H1 (cell line): ENCODE measurements at regions not wholly inside any gene's neighbourhood (a gene's known extent, or its start where the extent isn't known, plus 50 kb on each side); places are given as distances from the start of the nearest gene placed in this dataset.

Source experiments
- BRCA1 ChIP-seq: IDR thresholded peaks from 2 replicates; pipeline ENCODE4 v1.6.1; 2012; ENCODE audit warnings: low read depth, low read length, improper control_type of control experiment
- HDAC2 ChIP-seq, 2 experiments: fragments of 300-600 bp in 1 of 2; sonication (generic) in 1 of 2; IDR thresholded peaks; 2 replicates each; pipeline ENCODE4 v1.6.1; 2011 to 2012; ENCODE audit warnings: low read depth in 2 of 2, low read length in 2 of 2, mild to moderate bottlenecking in 2 of 2, moderate library complexity in 2 of 2, borderline replicate concordance in 1 of 2, inconsistent platforms in 1 of 2
- KDM5A ChIP-seq: fragments of 200-600 bp; IDR thresholded peaks from 2 replicates; pipeline ENCODE4 v1.7.1; 2012; ENCODE audit warnings: mild to moderate bottlenecking, low read length, inconsistent platforms, mixed read lengths
- POLR2AphosphoS5 ChIP-seq: IDR thresholded peaks from 2 replicates; pipeline ENCODE4 v1.6.1; 2011; ENCODE audit warnings: low read depth, low read length
- SIRT6 ChIP-seq: IDR thresholded peaks from one replicate; pipeline ENCODE4 v1.7.1; 2012; ENCODE audit warnings: low read length, inconsistent platforms
- TAF1 ChIP-seq: IDR thresholded peaks from 2 replicates; pipeline ENCODE4 v1.6.1; 2011; ENCODE audit warnings: mild to moderate bottlenecking, low read depth, low read length
- YY1 ChIP-seq: IDR thresholded peaks from 2 replicates; pipeline ENCODE4 v1.6.1; 2011; ENCODE audit warnings: low read depth, mild to moderate bottlenecking, low read length
- TF ChIP-seq, protein P1 (sequence below), 3 experiments: IDR thresholded peaks; 1 replicate in 2 of 3; 2 replicates in 1 of 3; pipeline versions ENCODE4 v1.5.1 to v1.6.1; 2011; ENCODE audit warnings: low read length in 3 of 3, mild to moderate bottlenecking in 3 of 3, inconsistent platforms in 2 of 3, low read depth in 1 of 3, moderate library complexity in 1 of 3; ENCODE audit not compliant: insufficient read depth in 1 of 3; ENCODE audit errors: control extremely low read depth in 1 of 3
- TF ChIP-seq, protein P2 (sequence below): IDR thresholded peaks from 2 replicates; pipeline ENCODE4 v1.6.1; 2011; ENCODE audit warnings: low read length, improper control_type of control experiment

DNA sequence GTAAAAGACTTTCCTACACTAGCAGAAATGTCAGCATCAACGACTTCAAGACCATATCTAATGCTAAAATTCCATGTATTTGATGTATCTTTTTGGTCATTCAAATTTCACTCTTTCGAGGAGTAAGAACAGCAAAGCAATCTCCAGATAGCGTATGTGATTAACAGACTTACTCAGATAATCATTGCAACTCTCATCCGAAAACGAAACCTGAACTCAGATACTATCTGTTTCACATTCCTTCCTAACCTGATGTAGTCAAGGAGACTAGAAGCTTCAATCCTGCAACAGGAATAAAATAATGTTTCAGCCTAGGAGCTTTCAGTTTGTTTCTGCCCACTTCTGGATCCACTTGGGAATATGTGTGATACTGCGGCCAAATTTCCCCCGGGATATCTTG, 286.3 kb downstream of the NUAK1 start:
- TF ChIP-seq BRCA1: no peak
- TF ChIP-seq TAF1: no peak
- TF ChIP-seq, protein P1, sequence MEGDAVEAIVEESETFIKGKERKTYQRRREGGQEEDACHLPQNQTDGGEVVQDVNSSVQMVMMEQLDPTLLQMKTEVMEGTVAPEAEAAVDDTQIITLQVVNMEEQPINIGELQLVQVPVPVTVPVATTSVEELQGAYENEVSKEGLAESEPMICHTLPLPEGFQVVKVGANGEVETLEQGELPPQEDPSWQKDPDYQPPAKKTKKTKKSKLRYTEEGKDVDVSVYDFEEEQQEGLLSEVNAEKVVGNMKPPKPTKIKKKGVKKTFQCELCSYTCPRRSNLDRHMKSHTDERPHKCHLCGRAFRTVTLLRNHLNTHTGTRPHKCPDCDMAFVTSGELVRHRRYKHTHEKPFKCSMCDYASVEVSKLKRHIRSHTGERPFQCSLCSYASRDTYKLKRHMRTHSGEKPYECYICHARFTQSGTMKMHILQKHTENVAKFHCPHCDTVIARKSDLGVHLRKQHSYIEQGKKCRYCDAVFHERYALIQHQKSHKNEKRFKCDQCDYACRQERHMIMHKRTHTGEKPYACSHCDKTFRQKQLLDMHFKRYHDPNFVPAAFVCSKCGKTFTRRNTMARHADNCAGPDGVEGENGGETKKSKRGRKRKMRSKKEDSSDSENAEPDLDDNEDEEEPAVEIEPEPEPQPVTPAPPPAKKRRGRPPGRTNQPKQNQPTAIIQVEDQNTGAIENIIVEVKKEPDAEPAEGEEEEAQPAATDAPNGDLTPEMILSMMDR (IDR thresholded peaks at IDR 0.05; ENCODE audit: control extremely low read depth in 1 of 3, insufficient read depth in 1 of 3, low read depth in 1 of 3, low read length in 3 of 3): no peak
- TF ChIP-seq YY1: no peak
- TF ChIP-seq HDAC2 (IDR thresholded peaks at IDR 0.05; ENCODE audit: borderline replicate concordance in 1 of 2, low read depth in 2 of 2, low read length in 2 of 2): no peak
- no peak for TF ChIP-seq SIRT6
- TF ChIP-seq, protein P2, sequence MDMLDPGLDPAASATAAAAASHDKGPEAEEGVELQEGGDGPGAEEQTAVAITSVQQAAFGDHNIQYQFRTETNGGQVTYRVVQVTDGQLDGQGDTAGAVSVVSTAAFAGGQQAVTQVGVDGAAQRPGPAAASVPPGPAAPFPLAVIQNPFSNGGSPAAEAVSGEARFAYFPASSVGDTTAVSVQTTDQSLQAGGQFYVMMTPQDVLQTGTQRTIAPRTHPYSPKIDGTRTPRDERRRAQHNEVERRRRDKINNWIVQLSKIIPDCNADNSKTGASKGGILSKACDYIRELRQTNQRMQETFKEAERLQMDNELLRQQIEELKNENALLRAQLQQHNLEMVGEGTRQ: no peak
- no peak for TF ChIP-seq KDM5A
- TF ChIP-seq POLR2AphosphoS5: no peak
